Cardiac muscle cell (in vitro differentiated cells and primary cell): ENCODE measurements at regions not wholly inside any gene's neighbourhood (a gene's known extent, or its start where the extent isn't known, plus 50 kb on each side); places are given as distances from the start of the nearest gene placed in this dataset.

Experiments used
- DNase-seq, 2 donors: peaks; one replicate each; pipeline versions ENCODE4 v3.0.0 to v3.0.0-alpha.2; 2010 to 2017; ENCODE audit warnings: low read depth in 1 of 2, low spot score in 1 of 2
- H3K27ac ChIP-seq: fragments of 200-600 bp; sonication (generic); 2 replicates; pipeline ENCODE4 v1.5.1; 2016
- H3K27me3 ChIP-seq: fragments of 200-600 bp; sonication (generic); 2 replicates; pipeline ENCODE4 v1.6.0; 2016; ENCODE audit warnings: control low read depth
- H3K36me3 ChIP-seq: fragments of 200-600 bp; sonication (generic); 2 replicates; pipeline ENCODE4 v1.5.1; 2016; ENCODE audit warnings: control low read depth
- H3K4me1 ChIP-seq: fragments of 200-600 bp; sonication (generic); 2 replicates; pipeline ENCODE4 v1.8.1; 2017; ENCODE audit warnings: low read depth, mild to moderate bottlenecking, mixed run types
- H3K4me3 ChIP-seq: fragments of 200-600 bp; sonication (generic); 2 replicates; pipeline ENCODE4 v1.5.1; 2016; ENCODE audit warnings: mild to moderate bottlenecking
- H3K9me3 ChIP-seq: fragments of 200-600 bp; sonication (generic); 2 replicates; pipeline ENCODE4 v1.5.1; 2017; ENCODE audit warnings: low read depth, mild to moderate bottlenecking, control low read depth
- TF ChIP-seq, protein P1 (sequence below): IDR thresholded peaks from 2 replicates; pipeline ENCODE4 v1.5.1; 2012; ENCODE audit warnings: low read depth, mild to moderate bottlenecking, low read length

DNA sequence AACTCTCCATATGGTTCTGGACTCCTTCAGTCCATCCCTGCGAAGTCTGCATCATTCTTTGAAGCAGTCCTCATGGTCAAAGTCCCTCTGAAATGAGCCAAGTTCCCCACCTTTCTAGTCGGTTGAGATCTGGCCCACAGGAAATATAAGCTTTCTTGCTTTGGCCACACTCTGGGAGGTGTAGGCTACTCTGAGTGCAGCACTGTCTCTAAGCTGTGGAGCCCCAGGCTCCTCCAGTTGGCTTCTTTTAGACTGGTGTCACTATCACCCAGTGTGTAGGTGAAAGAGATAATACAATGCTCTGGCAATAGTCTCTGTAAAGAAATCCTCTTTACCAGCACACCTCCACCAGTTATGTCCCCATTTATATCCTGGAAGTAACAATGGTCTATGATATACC lies 486.5 kb upstream of the KLF12 start:
- DNase-seq, result no peak
- Histone ChIP-seq H3K4me1 (no peaks in the 10 kb centered on the region), H3K9me3 (no peaks in the 10 kb centered on the region), H3K27me3 (no peaks in the 10 kb centered on the region), H3K36me3 (no peaks in the 10 kb centered on the region), H3K4me3 (no peak overlapping the region), H3K27ac (no peak overlapping the region)
- TF ChIP-seq, protein P1, sequence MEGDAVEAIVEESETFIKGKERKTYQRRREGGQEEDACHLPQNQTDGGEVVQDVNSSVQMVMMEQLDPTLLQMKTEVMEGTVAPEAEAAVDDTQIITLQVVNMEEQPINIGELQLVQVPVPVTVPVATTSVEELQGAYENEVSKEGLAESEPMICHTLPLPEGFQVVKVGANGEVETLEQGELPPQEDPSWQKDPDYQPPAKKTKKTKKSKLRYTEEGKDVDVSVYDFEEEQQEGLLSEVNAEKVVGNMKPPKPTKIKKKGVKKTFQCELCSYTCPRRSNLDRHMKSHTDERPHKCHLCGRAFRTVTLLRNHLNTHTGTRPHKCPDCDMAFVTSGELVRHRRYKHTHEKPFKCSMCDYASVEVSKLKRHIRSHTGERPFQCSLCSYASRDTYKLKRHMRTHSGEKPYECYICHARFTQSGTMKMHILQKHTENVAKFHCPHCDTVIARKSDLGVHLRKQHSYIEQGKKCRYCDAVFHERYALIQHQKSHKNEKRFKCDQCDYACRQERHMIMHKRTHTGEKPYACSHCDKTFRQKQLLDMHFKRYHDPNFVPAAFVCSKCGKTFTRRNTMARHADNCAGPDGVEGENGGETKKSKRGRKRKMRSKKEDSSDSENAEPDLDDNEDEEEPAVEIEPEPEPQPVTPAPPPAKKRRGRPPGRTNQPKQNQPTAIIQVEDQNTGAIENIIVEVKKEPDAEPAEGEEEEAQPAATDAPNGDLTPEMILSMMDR, result no peak

DNA sequence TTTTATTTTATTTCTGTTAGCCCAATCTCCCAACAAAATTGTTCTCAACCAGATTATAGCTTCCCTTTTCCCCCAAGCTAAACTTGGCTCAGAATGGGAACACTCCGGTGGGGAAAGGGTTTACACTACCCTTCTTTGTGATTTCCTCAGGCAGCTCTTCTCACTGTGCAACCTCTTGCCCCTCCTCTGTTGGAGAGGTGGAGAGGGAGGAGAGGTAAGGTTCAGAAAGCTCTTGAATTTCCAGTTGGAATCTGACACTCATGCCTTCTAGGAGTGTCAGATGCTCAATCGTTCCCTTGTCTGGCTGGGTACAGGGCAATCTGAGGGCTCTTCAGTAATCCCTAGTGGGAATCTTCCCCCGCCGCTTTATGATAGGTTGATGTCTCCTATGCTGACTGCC lies 486.1 kb upstream of the KLF12 start:
- DNase-seq, result no peak
- Histone ChIP-seq H3K4me1 (no peaks in the 10 kb centered on the region), H3K27ac (no peak overlapping the region), H3K9me3 (no peaks in the 10 kb centered on the region), H3K27me3 (no peaks in the 10 kb centered on the region), H3K4me3 (no peak overlapping the region), H3K36me3 (no peaks in the 10 kb centered on the region)
- TF ChIP-seq, protein P1, result no peak

DNA sequence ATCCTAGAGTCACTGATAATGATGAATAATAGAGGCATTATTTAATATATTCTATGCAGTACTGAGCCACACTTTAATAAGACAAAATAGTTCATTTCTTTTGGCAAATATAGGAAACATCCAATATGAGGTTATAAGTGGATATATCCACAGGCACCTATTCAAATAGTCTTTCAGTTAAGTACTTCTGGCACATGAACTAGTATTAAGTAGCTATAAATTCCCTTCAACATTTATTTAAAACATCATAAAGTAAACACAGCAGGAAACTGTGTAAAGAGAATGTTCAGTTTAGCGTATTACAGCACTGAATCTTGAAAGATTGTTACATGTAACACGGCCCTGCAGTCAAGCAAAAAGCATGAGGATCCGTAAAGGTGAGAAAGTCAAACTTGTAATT lies 463.3 kb upstream of the KLF12 start:
- Histone ChIP-seq H3K36me3 (no peaks in the 10 kb centered on the region), H3K4me3 (no peak overlapping the region), H3K27me3 (no peaks in the 10 kb centered on the region), H3K27ac (no peak overlapping the region), H3K4me1 (no peaks in the 10 kb centered on the region), H3K9me3 (no peaks in the 10 kb centered on the region)
- DNase-seq, result no peak
- TF ChIP-seq, protein P1, result no peak

DNA sequence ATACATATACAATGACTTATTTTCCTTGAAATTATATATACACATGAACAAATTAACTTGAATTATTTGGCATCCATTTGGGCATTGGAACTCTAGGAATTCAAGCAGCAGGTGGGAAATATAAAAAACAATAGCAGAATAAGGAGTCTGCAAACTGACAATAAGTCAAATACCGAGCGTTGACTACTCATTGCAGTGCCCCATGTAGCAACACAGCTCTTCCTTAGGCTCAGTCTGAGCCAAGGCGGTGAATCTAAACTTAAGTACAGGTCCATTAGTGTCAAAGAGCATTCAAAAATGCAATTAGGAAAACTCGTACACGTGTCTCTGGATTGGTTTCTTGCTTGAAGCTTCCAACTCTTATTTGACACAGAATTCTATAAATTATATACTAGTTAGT lies 462.5 kb upstream of the KLF12 start:
- Histone ChIP-seq H3K27ac (no peak overlapping the region), H3K9me3 (no peaks in the 10 kb centered on the region), H3K36me3 (no peaks in the 10 kb centered on the region), H3K4me3 (no peak overlapping the region), H3K4me1 (no peaks in the 10 kb centered on the region), H3K27me3 (no peaks in the 10 kb centered on the region)
- TF ChIP-seq, protein P1, result no peak
- no peak for DNase-seq

DNA sequence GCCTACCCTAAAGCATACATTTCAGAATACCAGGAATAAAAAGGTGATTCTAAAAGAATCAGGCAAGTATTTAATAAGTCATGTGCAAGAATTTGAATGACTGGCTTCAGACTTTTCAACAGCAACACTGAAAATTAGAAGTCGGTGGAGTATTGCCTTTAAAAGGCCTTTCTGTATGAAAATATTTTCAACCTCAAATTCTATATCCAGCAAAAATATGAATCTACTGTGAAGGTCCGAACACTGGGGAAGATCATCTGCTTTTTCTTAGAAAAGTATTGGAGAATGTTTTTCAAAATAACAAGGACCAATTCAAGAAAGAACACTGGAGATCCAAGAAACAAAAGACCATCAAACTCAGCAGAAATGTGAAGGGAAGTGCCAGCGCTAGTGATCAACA lies 459.5 kb upstream of the KLF12 start:
- Histone ChIP-seq H3K36me3 (no peaks in the 10 kb centered on the region), H3K27me3 (no peaks in the 10 kb centered on the region), H3K27ac (no peak overlapping the region), H3K9me3 (no peaks in the 10 kb centered on the region), H3K4me3 (no peak overlapping the region), H3K4me1 (no peaks in the 10 kb centered on the region)
- TF ChIP-seq, protein P1, result no peak
- no peak for DNase-seq

GRCh38 chr13:74586847-74587246 lies 452.6 kb upstream of the KLF12 start:
- H3K27me3 ChIP-seq, result no peaks in the 10 kb centered on the region
- TF ChIP-seq, protein P1, result no peak
- no peaks in the 10 kb centered on the region for H3K36me3 ChIP-seq
- no peak overlapping the region for H3K4me3 ChIP-seq
- peaks cover 5% of the 10 kb centered on the region for H3K4me1 ChIP-seq
- no peaks in the 10 kb centered on the region for H3K9me3 ChIP-seq
- H3K27ac ChIP-seq, result no peak overlapping the region
- no peak for DNase-seq
